ENCODE measurements at regions not wholly inside any gene's neighbourhood (a gene's known extent, or its start where the extent isn't known, plus 50 kb on each side); places are given as distances from the start of the nearest gene placed in this dataset.

DNA sequence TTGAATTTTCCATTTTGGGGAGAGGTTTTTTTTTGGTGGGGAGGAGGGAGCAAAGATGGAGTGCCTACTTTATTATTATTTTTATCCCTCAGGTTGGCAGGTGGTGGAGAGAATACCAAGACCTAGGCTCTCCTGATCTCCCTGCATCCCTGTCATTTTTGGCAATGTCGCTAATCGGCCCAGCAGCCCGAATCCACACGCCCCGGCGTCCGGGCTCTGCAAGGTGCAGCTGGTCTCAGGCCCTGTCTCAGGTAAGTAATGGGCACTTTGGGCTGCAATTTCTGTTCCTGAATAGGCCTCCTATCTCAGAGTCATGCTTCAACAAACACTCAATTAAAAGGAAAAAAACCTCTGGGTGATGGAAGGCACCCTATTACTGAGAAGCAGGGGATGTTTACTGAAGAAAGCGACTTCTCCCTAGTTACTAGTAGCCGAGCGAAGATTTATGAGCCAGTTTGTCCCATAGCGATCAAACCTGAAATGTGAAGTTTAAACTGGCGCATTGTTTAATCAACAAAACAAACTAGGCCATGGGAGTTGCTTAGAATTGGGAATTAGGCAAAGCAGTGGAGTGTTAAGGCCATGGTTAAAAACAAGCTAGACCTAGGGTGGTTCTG is 137.8 kb downstream of the RWDD3 start:
- Histone ChIP-seq H3K4me3 (no peak overlapping the region), H3K27ac (no peak overlapping the region), H3K9me3 (no peaks in the 10 kb centered on the region), H3K27me3 (no peaks in the 10 kb centered on the region), H3K36me3 (no peaks in the 10 kb centered on the region), H3K4me1 (peaks cover 0 to 4% (median 1%) of the 10 kb centered on the region in 4 donors)
- DNase-seq (peak in 1 of 2 donors; percentile 57), ATAC-seq (ENCODE audit: low FRiP score in 2 of 2) (no peak)
- TF ChIP-seq EP300 (IDR thresholded peaks at IDR 0.05), result no peak
- no peak for TF ChIP-seq POLR2AphosphoS5 (IDR thresholded peaks at IDR 0.05)
- TF ChIP-seq POLR2A (IDR thresholded peaks at IDR 0.05), result no peak
- TF ChIP-seq, protein P1, sequence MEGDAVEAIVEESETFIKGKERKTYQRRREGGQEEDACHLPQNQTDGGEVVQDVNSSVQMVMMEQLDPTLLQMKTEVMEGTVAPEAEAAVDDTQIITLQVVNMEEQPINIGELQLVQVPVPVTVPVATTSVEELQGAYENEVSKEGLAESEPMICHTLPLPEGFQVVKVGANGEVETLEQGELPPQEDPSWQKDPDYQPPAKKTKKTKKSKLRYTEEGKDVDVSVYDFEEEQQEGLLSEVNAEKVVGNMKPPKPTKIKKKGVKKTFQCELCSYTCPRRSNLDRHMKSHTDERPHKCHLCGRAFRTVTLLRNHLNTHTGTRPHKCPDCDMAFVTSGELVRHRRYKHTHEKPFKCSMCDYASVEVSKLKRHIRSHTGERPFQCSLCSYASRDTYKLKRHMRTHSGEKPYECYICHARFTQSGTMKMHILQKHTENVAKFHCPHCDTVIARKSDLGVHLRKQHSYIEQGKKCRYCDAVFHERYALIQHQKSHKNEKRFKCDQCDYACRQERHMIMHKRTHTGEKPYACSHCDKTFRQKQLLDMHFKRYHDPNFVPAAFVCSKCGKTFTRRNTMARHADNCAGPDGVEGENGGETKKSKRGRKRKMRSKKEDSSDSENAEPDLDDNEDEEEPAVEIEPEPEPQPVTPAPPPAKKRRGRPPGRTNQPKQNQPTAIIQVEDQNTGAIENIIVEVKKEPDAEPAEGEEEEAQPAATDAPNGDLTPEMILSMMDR (IDR thresholded peaks at IDR 0.05), result no peak
- WGBS, 2 donors, result 84 to 88% methylated on average over 12 of the region's 12 CpGs

DNA sequence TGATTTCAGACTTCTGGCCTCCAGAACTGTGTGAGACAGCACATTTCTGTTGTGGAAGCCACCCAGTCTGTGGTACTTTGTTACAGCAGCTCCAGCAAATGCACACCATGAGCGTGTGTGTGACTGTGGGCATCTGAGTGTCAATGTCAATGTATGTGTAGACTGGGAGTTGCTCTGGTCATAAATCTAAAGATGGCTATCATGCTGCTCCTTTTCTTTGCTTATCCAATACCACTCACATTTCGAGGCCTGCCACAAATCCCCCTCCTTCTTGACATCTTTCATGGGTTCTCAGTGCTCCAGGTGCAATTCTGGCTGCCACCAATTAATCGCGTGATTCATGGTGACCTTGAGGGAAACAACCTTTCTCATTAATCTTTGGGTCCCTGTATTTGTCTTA is 141.2 kb downstream of the RWDD3 start:
- no peaks in the 10 kb centered on the region for H3K9me3 ChIP-seq
- 78 to 88% methylated on average over 4 of the region's 4 CpGs for WGBS, 2 donors
- ATAC-seq (ENCODE audit: low FRiP score in 2 of 2), result no peak
- H3K27me3 ChIP-seq, result no peaks in the 10 kb centered on the region
- H3K36me3 ChIP-seq, result no peaks in the 10 kb centered on the region
- DNase-seq, result no peak
- H3K4me3 ChIP-seq, result no peak overlapping the region
- TF ChIP-seq POLR2AphosphoS5 (IDR thresholded peaks at IDR 0.05) (no peak), EP300 (IDR thresholded peaks at IDR 0.05) (no peak), POLR2A (IDR thresholded peaks at IDR 0.05) (no peak)
- TF ChIP-seq, protein P1 (IDR thresholded peaks at IDR 0.05), result no peak
- peaks cover 0 to 4% (median 1%) of the 10 kb centered on the region in 4 donors for H3K4me1 ChIP-seq
- H3K27ac ChIP-seq, result no peak overlapping the region

DNA sequence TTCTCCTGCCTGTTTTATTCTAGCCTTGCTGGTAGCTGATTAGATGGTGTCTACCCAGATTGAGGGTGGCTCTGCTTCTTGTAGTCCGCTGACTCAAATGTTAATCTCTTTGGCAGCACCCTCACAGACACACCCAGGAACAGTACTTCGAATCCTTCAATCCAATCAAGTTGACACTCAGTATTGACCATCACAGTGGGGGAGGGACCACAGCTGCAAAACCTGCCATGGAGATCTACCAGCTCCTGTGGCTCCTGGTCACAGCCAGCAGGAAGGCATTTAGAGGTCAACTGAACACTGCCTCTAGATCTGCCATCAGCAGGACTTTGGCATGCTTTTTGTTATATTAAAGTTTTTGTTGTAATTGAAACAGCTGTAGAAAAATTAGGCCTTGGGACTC is 146.9 kb downstream of the RWDD3 start:
- H3K36me3 ChIP-seq, result no peaks in the 10 kb centered on the region
- 62 to 75% methylated on average over 2 of the region's 2 CpGs for WGBS, 2 donors
- DNase-seq, result no peak
- H3K9me3 ChIP-seq, result no peaks in the 10 kb centered on the region
- TF ChIP-seq POLR2AphosphoS5 (IDR thresholded peaks at IDR 0.05) (no peak), POLR2A (IDR thresholded peaks at IDR 0.05) (no peak)
- no peaks in the 10 kb centered on the region for H3K27me3 ChIP-seq
- no peaks in the 10 kb centered on the region for H3K4me1 ChIP-seq
- H3K27ac ChIP-seq, result no peak overlapping the region
- no peak overlapping the region for H3K4me3 ChIP-seq
- ATAC-seq (ENCODE audit: low FRiP score in 2 of 2), result no peak

DNA sequence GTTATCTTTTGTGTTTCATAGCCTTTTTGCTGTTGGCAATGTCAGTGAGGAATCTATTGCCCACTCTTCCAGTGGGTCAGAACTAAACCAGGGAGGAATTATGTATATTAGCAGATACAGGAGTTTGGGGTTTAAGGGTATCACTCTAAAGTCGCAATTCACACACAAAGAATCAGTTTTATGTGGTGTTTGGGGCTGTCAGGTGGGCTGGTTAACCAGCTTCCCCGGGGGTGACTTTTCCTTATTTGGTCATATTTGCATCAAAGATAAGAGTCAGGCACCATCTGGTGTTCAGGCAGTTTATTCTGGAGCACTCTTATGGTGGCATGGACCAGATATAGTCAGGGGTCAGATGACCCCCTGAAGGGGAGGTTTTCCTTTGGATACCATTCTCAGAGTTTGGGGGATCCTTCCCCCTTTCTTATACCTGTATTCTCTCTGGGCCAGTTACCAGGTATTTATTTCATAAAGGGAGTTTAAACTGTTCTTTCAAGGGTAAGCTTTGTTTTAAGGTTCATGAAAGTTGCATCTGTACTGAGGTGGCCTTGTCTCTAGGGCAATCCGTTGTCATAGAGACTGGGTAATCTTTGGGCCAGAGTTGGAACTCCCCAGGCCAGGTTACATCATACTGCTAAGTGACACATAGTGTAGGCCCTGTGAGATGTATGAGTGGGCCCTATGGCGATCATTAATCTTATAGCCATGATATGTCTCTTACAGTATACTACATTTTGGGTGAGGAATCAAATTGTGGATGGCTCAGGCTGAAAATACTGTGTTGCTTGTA is 148.2 kb downstream of the RWDD3 start:
- ATAC-seq (ENCODE audit: low FRiP score in 2 of 2), result no peak
- no peaks in the 10 kb centered on the region for H3K27me3 ChIP-seq
- no peak for DNase-seq
- H3K4me3 ChIP-seq, result no peak overlapping the region
- H3K36me3 ChIP-seq, result no peaks in the 10 kb centered on the region
- H3K9me3 ChIP-seq, result no peaks in the 10 kb centered on the region
- 69 to 73% methylated on average over 4 of the region's 4 CpGs for whole genome bisulfite sequencing, 2 donors
- TF ChIP-seq POLR2A (IDR thresholded peaks at IDR 0.05), result no peak
- no peak for TF ChIP-seq EP300 (IDR thresholded peaks at IDR 0.05)
- TF ChIP-seq, protein P1 (IDR thresholded peaks at IDR 0.05), result no peak
- no peak for TF ChIP-seq POLR2AphosphoS5 (IDR thresholded peaks at IDR 0.05)
- H3K4me1 ChIP-seq, result no peaks in the 10 kb centered on the region
- no peak overlapping the region for H3K27ac ChIP-seq

DNA sequence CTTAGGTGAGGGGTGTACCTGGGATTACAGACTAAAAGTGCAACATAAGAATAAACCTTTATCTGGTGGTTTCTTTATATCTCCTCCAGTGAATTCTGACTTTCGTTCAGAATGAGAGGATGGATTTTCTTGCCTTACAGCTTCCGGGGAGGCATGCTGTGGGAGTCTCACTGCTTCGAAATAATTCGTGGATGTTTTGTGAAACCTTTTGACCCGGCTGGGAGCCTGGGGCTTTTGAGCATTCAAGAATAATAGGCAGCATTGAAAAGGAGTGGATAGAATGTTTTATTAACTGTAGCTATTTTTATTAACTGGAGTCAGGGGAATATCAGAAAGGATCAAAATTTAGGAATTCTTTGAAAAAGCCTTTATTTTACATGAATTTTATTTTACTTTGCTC is 149.1 kb downstream of the RWDD3 start:
- no peak overlapping the region for H3K4me3 ChIP-seq
- H3K36me3 ChIP-seq, result no peaks in the 10 kb centered on the region
- 76 to 84% methylated on average over 5 of the region's 5 CpGs for WGBS, 2 donors
- ATAC-seq (ENCODE audit: low FRiP score in 2 of 2) (no peak), DNase-seq (no peak)
- no peak for TF ChIP-seq POLR2AphosphoS5 (IDR thresholded peaks at IDR 0.05)
- TF ChIP-seq EP300 (IDR thresholded peaks at IDR 0.05), result no peak
- TF ChIP-seq, protein P1 (IDR thresholded peaks at IDR 0.05), result no peak
- no peak for TF ChIP-seq POLR2A (IDR thresholded peaks at IDR 0.05)
- no peaks in the 10 kb centered on the region for H3K9me3 ChIP-seq
- no peaks in the 10 kb centered on the region for H3K27me3 ChIP-seq
- no peak overlapping the region for H3K27ac ChIP-seq
- H3K4me1 ChIP-seq, result no peaks in the 10 kb centered on the region

Measured in upper lobe of left lung (tissue), 6 donors.